SU-DHL-6 (cell line): ENCODE measurements at regions not wholly inside any gene's neighbourhood (a gene's known extent, or its start where the extent isn't known, plus 50 kb on each side); places are given as distances from the start of the nearest gene placed in this dataset.

ENCODE experiments used
- CTCF ChIP-seq: fragments of 200-600 bp; sonication (generic); IDR thresholded peaks from one replicate; pipeline ENCODE4 v1.5.1; 2017; ENCODE audit warnings: antibody characterized with exemption, mild to moderate bottlenecking, low read length, moderate library complexity; ENCODE audit not compliant: insufficient read depth, poor library complexity, severe bottlenecking
- EZH2phosphoT487 ChIP-seq: fragments of 200-600 bp; sonication (generic), shearing (Covaris generic); conservative IDR thresholded peaks from 2 replicates; pipeline ENCODE4 v1.6.1; 2018; ENCODE audit warnings: mild to moderate bottlenecking, antibody characterized with exemption, low read length, moderate library complexity, mixed read lengths

- TF ChIP-seq CTCF (no peak), EZH2phosphoT487 (no peak)
Observed at GRCh38 chr1:233802611-233803010, 101.9 kb upstream of the SLC35F3 start.
